Thyroid gland (tissue), 4 donors: ENCODE measurements at regions not wholly inside any gene's neighbourhood (a gene's known extent, or its start where the extent isn't known, plus 50 kb on each side); places are given as distances from the start of the nearest gene placed in this dataset.

ENCODE experiments used
- DNase-seq, 2 donors: peaks; one replicate each; pipeline ENCODE4 v3.0.0-alpha.2; 2019
- H3K27ac ChIP-seq, 3 donors: fragments of 200-600 bp; sonication (generic); 1 replicate in 2 of 3; 2 replicates in 1 of 3; pipeline ENCODE4 v1.5.1; 2016 to 2019; ENCODE audit warnings: mild to moderate bottlenecking in 1 of 3, moderate library complexity in 1 of 3
- H3K27me3 ChIP-seq: fragments of 200-600 bp; sonication (generic); one replicate; pipeline ENCODE4 v1.5.1; 2019
- H3K36me3 ChIP-seq, 2 donors: fragments of 200-600 bp; sonication (generic); one replicate each; pipeline ENCODE4 v1.5.1; 2016 to 2019
- H3K4me1 ChIP-seq, 2 donors: fragments of 200-600 bp; sonication (generic); one replicate each; pipeline ENCODE4 v1.5.1; 2017 to 2019
- H3K4me3 ChIP-seq, 3 donors: fragments of 200-600 bp; sonication (generic); replicated peaks in 1 of 3; 1 replicate in 2 of 3; 2 replicates in 1 of 3; pipeline ENCODE4 v1.5.1; 2016; ENCODE audit warnings: mild to moderate bottlenecking in 1 of 3
- H3K9me3 ChIP-seq: fragments of 200-600 bp; sonication (generic); one replicate; pipeline ENCODE4 v1.5.1; 2017
- CTCF ChIP-seq, 6 experiments: fragments of 200-600 bp in 3 of 6; fragments of 450-650 bp in 3 of 6; sonication (generic) in 3 of 6; IDR thresholded peaks; one replicate each; pipeline ENCODE4 v1.5.1; 2016 to 2019; ENCODE audit warnings: antibody characterized with exemption in 6 of 6, mild to moderate bottlenecking in 2 of 6, inconsistent platforms in 1 of 6, moderate library complexity in 1 of 6
- POLR2A ChIP-seq, 2 donors: fragments of 450-650 bp; IDR thresholded peaks; one replicate each; pipeline ENCODE4 v1.6.1; 2017; ENCODE audit warnings: antibody characterized with exemption in 2 of 2, mild to moderate bottlenecking in 2 of 2, moderate library complexity in 1 of 2
- WGBS, 2 donors: methylation state at CpG; one replicate each; pipeline ENCODE4 v1.1.5; 2017; 5-methylcytosine and 5-hydroxymethylcytosine counted together
- intact Hi-C: fragments of 100-400 bp; cut with DNase I; formaldehyde crosslinking; loops from one replicate; pipeline ENCODE4 v1.15.1; 2023

GRCh38 chrX:25158635-25159034 lies 142.9 kb upstream of the ARX start:
- Histone ChIP-seq H3K27ac (no peak overlapping the region), H3K9me3 (no peaks in the 10 kb centered on the region), H3K27me3 (no peaks in the 10 kb centered on the region), H3K4me3 (no peak overlapping the region), H3K36me3 (no peaks in the 10 kb centered on the region), H3K4me1 (no peaks in the 10 kb centered on the region)
- TF ChIP-seq CTCF (IDR thresholded peaks at IDR 0.05) (no peak), POLR2A (IDR thresholded peaks at IDR 0.05) (no peak)
- intact Hi-C loops: no loop called here
- WGBS, 2 donors: 74 to 77% methylated on average over 2 of the region's 2 CpGs
- no peak for DNase-seq

DNA sequence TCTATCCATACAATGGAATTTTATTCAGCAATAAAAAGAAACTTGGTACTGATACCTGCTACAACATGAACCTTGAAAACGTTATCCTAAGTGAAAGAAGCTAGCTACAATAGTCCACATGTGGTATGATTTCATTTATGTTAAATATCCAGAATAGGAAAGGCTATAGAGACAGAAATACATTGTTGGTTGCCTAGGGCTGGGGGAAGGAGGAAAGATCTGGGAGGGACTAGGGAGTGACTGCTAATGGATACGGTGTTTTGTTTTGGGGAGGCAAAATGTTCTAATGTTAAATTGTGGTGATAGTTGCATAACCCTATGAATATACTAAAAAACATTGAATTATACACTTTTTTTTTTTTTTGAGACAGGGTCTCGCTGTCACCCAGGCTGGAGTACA lies 141.1 kb upstream of the ARX start:
- 87 to 89% methylated on average over 3 of the region's 3 CpGs for WGBS, 2 donors
- TF ChIP-seq CTCF (IDR thresholded peaks at IDR 0.05): no peak
- no peak for TF ChIP-seq POLR2A (IDR thresholded peaks at IDR 0.05)
- no peak overlapping the region for H3K4me3 ChIP-seq
- H3K4me1 ChIP-seq: no peaks in the 10 kb centered on the region
- no peaks in the 10 kb centered on the region for H3K27me3 ChIP-seq
- H3K36me3 ChIP-seq: no peaks in the 10 kb centered on the region
- intact Hi-C loops: no loop called here
- no peak overlapping the region for H3K27ac ChIP-seq
- no peak for DNase-seq
- no peaks in the 10 kb centered on the region for H3K9me3 ChIP-seq

DNA sequence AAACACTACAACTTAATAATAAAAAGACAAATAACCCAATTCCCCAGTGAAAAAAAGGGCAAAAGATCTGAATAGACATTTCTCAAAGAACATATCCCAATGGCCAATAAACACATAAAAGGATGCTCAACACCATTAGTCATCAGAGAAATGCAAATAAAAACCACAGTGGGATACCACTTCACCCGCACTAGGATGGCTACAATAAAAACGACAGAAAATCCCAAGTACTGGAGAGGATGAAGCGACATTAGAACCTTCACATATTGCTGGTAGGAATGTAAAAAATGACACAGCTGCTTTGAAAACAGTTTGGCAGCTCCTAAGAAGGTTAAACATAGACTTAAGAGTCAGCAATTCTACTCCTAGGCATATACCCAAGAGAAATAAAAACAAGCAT lies 140.6 kb upstream of the ARX start:
- TF ChIP-seq POLR2A (IDR thresholded peaks at IDR 0.05) (no peak), CTCF (IDR thresholded peaks at IDR 0.05) (no peak)
- Histone ChIP-seq H3K4me1 (no peaks in the 10 kb centered on the region), H3K27me3 (no peaks in the 10 kb centered on the region), H3K9me3 (no peaks in the 10 kb centered on the region), H3K27ac (no peak overlapping the region), H3K4me3 (no peak overlapping the region), H3K36me3 (no peaks in the 10 kb centered on the region)
- intact Hi-C loops: no loop called here
- WGBS, 2 donors: 44 to 51% methylated on average over 3 of the region's 3 CpGs
- DNase-seq: no peak

- TF ChIP-seq POLR2A (IDR thresholded peaks at IDR 0.05) (no peak), CTCF (IDR thresholded peaks at IDR 0.05) (no peak)
- H3K4me3 ChIP-seq: no peak overlapping the region
- no peaks in the 10 kb centered on the region for H3K4me1 ChIP-seq
- no peaks in the 10 kb centered on the region for H3K9me3 ChIP-seq
- intact Hi-C loops: no loop called here
- H3K36me3 ChIP-seq: no peaks in the 10 kb centered on the region
- no peaks in the 10 kb centered on the region for H3K27me3 ChIP-seq
- 34 to 55% methylated on average over 3 of the region's 3 CpGs for WGBS, 2 donors
- no peak overlapping the region for H3K27ac ChIP-seq
- DNase-seq: no peak
Observed at GRCh38 chrX:25154168-25154567, 138.4 kb upstream of the ARX start.

DNA sequence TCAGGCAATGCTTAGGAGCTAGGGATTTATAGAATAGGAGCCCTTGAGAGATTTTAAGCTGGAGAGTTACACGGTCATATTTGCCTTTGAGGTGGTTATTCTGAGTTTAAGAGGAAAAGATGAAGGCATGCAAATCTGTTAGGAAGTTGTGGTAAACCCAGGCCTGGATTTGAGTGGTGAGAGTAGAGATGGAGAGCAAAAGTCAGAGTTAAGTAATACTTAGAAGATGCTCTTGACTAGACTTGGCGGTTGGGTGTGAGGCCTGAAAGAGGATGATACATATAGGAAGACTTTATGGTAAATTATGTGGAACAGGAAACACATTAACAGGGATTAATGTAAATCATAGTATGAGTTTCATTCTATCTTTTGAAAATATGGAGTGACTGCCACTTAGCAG lies 136.0 kb upstream of the ARX start:
- no peaks in the 10 kb centered on the region for H3K4me1 ChIP-seq
- H3K27ac ChIP-seq: no peak overlapping the region
- 86% methylated on average over 2 of the region's 2 CpGs for WGBS, 2 donors
- H3K27me3 ChIP-seq: no peaks in the 10 kb centered on the region
- intact Hi-C loops: no loop called here
- H3K36me3 ChIP-seq: no peaks in the 10 kb centered on the region
- no peak for TF ChIP-seq POLR2A (IDR thresholded peaks at IDR 0.05)
- TF ChIP-seq CTCF (IDR thresholded peaks at IDR 0.05): no peak
- no peak for DNase-seq
- no peaks in the 10 kb centered on the region for H3K9me3 ChIP-seq
- no peak overlapping the region for H3K4me3 ChIP-seq
